ENCODE measurements at regions not wholly inside any gene's neighbourhood (a gene's known extent, or its start where the extent isn't known, plus 50 kb on each side); places are given as distances from the start of the nearest gene placed in this dataset.
"Not testable (repeated sequence)": the region's sequence is repeated elsewhere in the genome, so short reads cannot be mapped to it uniquely, and the experiment has no call there.

DNA sequence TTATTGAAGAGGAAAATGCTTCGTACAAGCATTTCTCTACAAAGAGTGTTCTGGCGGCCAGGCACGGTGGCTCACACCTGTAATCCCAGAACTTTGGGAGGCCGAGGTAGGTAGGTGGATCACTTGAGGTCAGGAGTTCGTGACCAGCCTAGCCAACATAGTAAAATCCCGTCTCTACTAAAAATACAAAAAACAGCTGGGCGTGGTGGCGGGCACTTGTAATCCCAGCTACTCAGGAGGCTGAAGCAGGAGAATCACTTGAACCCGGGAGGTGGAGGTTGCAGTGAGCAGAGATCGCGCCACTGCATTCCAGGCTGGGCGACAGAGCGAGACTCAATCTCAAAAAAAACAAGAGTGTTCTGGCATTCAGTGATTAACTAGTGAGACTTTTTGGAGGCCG is 117.0 kb upstream of the DMRT1 start:
- TF ChIP-seq, protein P1, sequence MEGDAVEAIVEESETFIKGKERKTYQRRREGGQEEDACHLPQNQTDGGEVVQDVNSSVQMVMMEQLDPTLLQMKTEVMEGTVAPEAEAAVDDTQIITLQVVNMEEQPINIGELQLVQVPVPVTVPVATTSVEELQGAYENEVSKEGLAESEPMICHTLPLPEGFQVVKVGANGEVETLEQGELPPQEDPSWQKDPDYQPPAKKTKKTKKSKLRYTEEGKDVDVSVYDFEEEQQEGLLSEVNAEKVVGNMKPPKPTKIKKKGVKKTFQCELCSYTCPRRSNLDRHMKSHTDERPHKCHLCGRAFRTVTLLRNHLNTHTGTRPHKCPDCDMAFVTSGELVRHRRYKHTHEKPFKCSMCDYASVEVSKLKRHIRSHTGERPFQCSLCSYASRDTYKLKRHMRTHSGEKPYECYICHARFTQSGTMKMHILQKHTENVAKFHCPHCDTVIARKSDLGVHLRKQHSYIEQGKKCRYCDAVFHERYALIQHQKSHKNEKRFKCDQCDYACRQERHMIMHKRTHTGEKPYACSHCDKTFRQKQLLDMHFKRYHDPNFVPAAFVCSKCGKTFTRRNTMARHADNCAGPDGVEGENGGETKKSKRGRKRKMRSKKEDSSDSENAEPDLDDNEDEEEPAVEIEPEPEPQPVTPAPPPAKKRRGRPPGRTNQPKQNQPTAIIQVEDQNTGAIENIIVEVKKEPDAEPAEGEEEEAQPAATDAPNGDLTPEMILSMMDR (IDR thresholded peaks at IDR 0.05) = not testable (repeated sequence)
- not testable (repeated sequence) for TF ChIP-seq MYC (IDR thresholded peaks at IDR 0.05; ENCODE audit: borderline replicate concordance, low read length); JUN (IDR thresholded peaks at IDR 0.05); NFE2L2 (conservative IDR thresholded peaks at IDR 0.05; ENCODE audit: low read length); POLR2A (IDR thresholded peaks at IDR 0.05; ENCODE audit: low read length)
- TF ChIP-seq, protein P2, sequence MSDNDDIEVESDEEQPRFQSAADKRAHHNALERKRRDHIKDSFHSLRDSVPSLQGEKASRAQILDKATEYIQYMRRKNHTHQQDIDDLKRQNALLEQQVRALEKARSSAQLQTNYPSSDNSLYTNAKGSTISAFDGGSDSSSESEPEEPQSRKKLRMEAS (IDR thresholded peaks at IDR 0.05) = not testable (repeated sequence)

Data from A549 (cell line).